ENCODE measurements at regions not wholly inside any gene's neighbourhood (a gene's known extent, or its start where the extent isn't known, plus 50 kb on each side); places are given as distances from the start of the nearest gene placed in this dataset.

GRCh38 chr5:110054240-110054639 lies 364.5 kb downstream of the MAN2A1 start:
- ATAC-seq (ENCODE audit: insufficient read depth, low read depth): peak; percentile 95
- no peaks in the 10 kb centered on the region for H3K27me3 ChIP-seq (ENCODE audit: insufficient read depth, low read length, poor library complexity)
- H3K79me2 ChIP-seq (ENCODE audit: insufficient read depth, low read length): no peaks in the 10 kb centered on the region
- H3K9me3 ChIP-seq (ENCODE audit: insufficient read depth, low read length, severe bottlenecking): no peaks in the 10 kb centered on the region
- H2AFZ ChIP-seq (ENCODE audit: low read depth, low read length): no peak overlapping the region
- H3K9ac ChIP-seq (ENCODE audit: low read depth, low read length): peak overlapping the region; percentile 10
- H3K4me3 ChIP-seq (ENCODE audit: low read depth in 1 of 2, low read length in 2 of 2): peak overlapping the region in 1 of 2 experiments; percentile 22; a peak in 1 of 4 replicates
- DNase-seq: peak; percentile 89
- TF ChIP-seq CTCF (IDR thresholded peaks at IDR 0.05; ENCODE audit: borderline replicate concordance, extremely low read depth, low read length, poor library complexity, severe bottlenecking) (peak; percentile 94), EZH2 (IDR thresholded peaks at IDR 0.05; ENCODE audit: borderline replicate concordance, low read depth, low read length, severe bottlenecking) (no peak)
- H3K4me1 ChIP-seq (ENCODE audit: insufficient read depth, low read length): peaks cover 33% of the 10 kb centered on the region
- no peaks in the 10 kb centered on the region for H3K36me3 ChIP-seq (ENCODE audit: insufficient read depth, low read length)
- H3K27ac ChIP-seq (ENCODE audit: low read length): peak overlapping the region; percentile 69
- H3K4me2 ChIP-seq (ENCODE audit: insufficient read depth, low read length): peak overlapping the region; percentile 48
- no peaks in the 10 kb centered on the region for H4K20me1 ChIP-seq (ENCODE audit: insufficient read depth, low read length)

- no peak for TF ChIP-seq EZH2 (IDR thresholded peaks at IDR 0.05; ENCODE audit: borderline replicate concordance, low read depth, low read length, severe bottlenecking)
- TF ChIP-seq CTCF (IDR thresholded peaks at IDR 0.05; ENCODE audit: borderline replicate concordance, extremely low read depth, low read length, poor library complexity, severe bottlenecking): no peak
- H3K79me2 ChIP-seq (ENCODE audit: insufficient read depth, low read length): no peaks in the 10 kb centered on the region
- H3K4me3 ChIP-seq (ENCODE audit: low read depth in 1 of 2, low read length in 2 of 2): no peak overlapping the region
- no peak overlapping the region for H2AFZ ChIP-seq (ENCODE audit: low read depth, low read length)
- no peak overlapping the region for H3K4me2 ChIP-seq (ENCODE audit: insufficient read depth, low read length)
- DNase-seq (no peak), ATAC-seq (ENCODE audit: insufficient read depth, low read depth) (no peak)
- no peaks in the 10 kb centered on the region for H3K9me3 ChIP-seq (ENCODE audit: insufficient read depth, low read length, severe bottlenecking)
- no peak overlapping the region for H3K9ac ChIP-seq (ENCODE audit: low read depth, low read length)
- H3K36me3 ChIP-seq (ENCODE audit: insufficient read depth, low read length): no peaks in the 10 kb centered on the region
- no peaks in the 10 kb centered on the region for H4K20me1 ChIP-seq (ENCODE audit: insufficient read depth, low read length)
- H3K27ac ChIP-seq (ENCODE audit: low read length): peak overlapping the region; percentile 53; the same call in 1 of the 2 replicates
- no peaks in the 10 kb centered on the region for H3K27me3 ChIP-seq (ENCODE audit: insufficient read depth, low read length, poor library complexity)
- peaks cover 33% of the 10 kb centered on the region for H3K4me1 ChIP-seq (ENCODE audit: insufficient read depth, low read length)
Observed at GRCh38 chr5:110055302-110055701, 365.6 kb downstream of the MAN2A1 start.

- DNase-seq (no peak), ATAC-seq (ENCODE audit: insufficient read depth, low read depth) (no peak)
- no peaks in the 10 kb centered on the region for H3K79me2 ChIP-seq (ENCODE audit: insufficient read depth, low read length)
- peaks cover 33% of the 10 kb centered on the region for H3K4me1 ChIP-seq (ENCODE audit: insufficient read depth, low read length)
- no peak overlapping the region for H3K27ac ChIP-seq (ENCODE audit: low read length)
- H4K20me1 ChIP-seq (ENCODE audit: insufficient read depth, low read length): no peaks in the 10 kb centered on the region
- H3K9me3 ChIP-seq (ENCODE audit: insufficient read depth, low read length, severe bottlenecking): no peaks in the 10 kb centered on the region
- TF ChIP-seq CTCF (IDR thresholded peaks at IDR 0.05; ENCODE audit: borderline replicate concordance, extremely low read depth, low read length, poor library complexity, severe bottlenecking): no peak
- TF ChIP-seq EZH2 (IDR thresholded peaks at IDR 0.05; ENCODE audit: borderline replicate concordance, low read depth, low read length, severe bottlenecking): no peak
- H3K4me3 ChIP-seq (ENCODE audit: low read depth in 1 of 2, low read length in 2 of 2): no peak overlapping the region
- H3K9ac ChIP-seq (ENCODE audit: low read depth, low read length): no peak overlapping the region
- no peak overlapping the region for H3K4me2 ChIP-seq (ENCODE audit: insufficient read depth, low read length)
- no peak overlapping the region for H2AFZ ChIP-seq (ENCODE audit: low read depth, low read length)
- H3K36me3 ChIP-seq (ENCODE audit: insufficient read depth, low read length): no peaks in the 10 kb centered on the region
- H3K27me3 ChIP-seq (ENCODE audit: insufficient read depth, low read length, poor library complexity): no peaks in the 10 kb centered on the region
Observed at GRCh38 chr5:110056580-110057114, 366.9 kb downstream of the MAN2A1 start.

All from DND-41 (cell line).